GM12872 (cell line): ENCODE measurements at regions not wholly inside any gene's neighbourhood (a gene's known extent, or its start where the extent isn't known, plus 50 kb on each side); places are given as distances from the start of the nearest gene placed in this dataset.

Source experiments
- TF ChIP-seq, protein P1 (sequence below): IDR thresholded peaks from 3 replicates; pipeline ENCODE4 v1.5.1; 2011; ENCODE audit warnings: low read depth, mild to moderate bottlenecking, low read length, moderate library complexity; ENCODE audit not compliant: insufficient read depth

DNA sequence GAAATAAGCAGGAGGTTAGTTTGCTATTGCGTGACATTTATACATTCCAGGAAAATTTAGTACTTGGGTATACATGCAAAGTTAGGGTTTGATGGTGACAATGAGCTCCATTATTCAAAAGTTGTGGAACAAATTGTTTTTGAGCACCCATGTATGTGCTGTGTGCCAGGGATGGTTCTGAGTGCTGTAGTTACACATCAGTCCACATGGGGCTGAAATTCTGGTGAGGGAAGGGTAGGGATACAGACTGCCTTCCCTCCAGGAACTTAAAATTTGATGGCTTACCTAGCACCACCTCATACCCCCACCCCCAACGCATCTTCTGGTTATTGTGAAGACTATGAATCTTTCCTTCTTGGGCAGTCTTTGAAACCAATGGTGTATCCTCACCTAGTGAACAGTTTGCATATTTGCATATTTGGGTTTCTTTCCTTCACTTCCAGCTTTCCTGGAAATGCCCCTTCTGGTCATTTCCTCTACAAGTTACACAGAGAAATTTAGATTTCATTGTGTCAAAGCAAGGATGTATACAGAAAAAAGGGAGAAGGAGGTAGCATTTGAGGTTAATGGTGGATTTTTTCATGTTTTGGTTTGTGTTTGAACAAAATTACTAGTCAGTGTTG is 222.0 kb upstream of the IL12A start:
- TF ChIP-seq, protein P1, sequence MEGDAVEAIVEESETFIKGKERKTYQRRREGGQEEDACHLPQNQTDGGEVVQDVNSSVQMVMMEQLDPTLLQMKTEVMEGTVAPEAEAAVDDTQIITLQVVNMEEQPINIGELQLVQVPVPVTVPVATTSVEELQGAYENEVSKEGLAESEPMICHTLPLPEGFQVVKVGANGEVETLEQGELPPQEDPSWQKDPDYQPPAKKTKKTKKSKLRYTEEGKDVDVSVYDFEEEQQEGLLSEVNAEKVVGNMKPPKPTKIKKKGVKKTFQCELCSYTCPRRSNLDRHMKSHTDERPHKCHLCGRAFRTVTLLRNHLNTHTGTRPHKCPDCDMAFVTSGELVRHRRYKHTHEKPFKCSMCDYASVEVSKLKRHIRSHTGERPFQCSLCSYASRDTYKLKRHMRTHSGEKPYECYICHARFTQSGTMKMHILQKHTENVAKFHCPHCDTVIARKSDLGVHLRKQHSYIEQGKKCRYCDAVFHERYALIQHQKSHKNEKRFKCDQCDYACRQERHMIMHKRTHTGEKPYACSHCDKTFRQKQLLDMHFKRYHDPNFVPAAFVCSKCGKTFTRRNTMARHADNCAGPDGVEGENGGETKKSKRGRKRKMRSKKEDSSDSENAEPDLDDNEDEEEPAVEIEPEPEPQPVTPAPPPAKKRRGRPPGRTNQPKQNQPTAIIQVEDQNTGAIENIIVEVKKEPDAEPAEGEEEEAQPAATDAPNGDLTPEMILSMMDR: peak; percentile 50

DNA sequence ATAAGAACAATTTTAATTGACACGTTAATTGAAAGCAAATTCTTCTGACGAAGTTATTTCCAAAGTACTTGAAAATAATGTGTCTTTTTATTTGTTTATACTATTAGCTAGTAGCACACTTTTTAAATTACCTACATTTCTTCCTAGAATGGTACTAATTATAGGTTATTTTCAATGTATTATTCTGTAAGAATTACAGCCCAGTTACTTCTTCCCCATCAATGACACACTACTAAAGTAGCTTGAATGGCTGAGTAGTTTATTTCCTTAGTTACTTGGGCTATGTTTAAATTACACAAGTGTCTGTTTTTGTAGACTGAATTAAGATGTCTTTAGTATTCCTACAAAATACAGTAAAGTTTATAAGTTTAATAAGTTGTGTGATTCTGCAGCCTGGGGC is 217.6 kb upstream of the IL12A start:
- TF ChIP-seq, protein P1: no peak

DNA sequence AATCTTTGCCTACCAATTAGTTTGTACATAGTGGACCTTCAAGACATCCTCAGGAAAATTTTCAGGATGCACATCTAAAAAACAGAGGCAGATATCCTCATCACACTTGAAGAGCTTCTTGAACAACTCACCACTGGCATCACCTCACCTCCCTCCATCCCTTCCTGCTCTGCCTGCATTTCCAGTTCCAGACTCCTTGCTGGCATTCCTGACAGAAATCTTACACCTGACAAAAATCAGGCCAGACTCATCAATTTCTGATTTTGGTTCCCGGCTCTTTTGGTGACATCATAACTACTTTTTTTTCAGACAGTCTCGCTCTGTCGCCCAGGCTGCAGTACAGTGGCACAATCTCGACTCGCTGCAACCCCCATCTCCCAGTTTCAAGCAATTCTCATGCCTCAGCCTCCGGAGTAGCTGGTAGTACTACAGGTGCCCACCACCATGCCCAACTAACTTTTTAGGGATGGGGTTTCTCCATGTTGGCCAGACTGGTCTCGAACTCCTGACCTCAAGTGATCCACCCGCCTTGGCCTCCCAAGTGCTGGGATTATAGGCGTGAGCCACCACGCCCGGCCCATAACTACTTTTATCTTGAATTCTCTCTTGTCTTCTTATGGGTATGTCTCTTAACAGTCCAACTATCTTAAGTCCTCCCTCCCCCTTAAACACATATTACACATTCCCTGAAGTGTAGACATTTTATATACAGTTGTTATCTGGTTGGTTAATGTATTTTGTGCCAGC is 216.6 kb upstream of the IL12A start:
- TF ChIP-seq, protein P1: no peak

DNA sequence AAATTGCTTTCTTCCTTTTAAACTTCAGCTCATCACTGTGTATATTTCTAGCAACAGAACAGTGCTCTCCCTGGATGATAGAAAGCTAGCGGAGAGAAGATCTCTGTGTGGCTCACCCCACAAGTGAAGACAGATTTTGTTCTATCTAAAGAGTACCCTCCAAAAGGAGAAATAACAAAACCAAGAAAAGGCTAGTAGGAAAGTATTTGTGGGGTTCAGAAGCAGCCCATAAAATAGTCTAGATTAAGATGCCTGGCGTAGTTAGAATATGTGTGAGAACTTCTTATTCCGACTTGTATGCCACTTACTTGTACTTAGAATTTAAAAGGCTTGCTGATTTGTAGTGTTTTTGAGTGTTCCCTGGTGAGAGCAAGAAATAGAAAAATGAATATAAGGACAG is 214.9 kb upstream of the IL12A start:
- TF ChIP-seq, protein P1: no peak

DNA sequence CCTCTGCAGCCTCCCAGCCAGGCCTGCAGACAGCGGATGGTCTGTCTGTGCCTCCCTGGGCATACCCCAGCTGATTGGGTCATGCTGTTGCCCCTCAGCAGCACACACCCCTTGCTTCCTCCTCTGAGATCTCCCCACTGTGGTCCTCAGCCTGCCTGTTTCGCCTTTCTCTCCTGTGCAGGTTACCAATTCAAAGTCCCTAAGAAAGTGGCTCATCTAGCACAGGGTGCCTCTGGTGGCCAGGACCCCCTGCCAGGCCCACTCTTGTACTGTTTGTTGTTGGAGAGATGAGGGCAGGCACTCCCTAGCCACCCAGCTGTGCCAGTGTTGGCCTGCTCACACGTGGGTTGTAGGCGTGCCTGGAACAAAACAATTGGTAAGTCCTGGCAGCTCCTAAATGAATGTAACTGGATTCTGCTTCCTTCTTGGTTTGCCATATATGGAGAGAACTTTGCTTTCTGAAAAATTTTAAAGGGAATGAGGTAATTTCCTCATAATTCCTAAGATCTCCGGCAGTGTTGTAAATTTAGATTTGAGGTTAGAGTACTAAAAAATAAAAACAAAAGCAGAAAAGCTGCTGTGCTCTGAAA is 213.2 kb upstream of the IL12A start:
- TF ChIP-seq, protein P1: no peak

DNA sequence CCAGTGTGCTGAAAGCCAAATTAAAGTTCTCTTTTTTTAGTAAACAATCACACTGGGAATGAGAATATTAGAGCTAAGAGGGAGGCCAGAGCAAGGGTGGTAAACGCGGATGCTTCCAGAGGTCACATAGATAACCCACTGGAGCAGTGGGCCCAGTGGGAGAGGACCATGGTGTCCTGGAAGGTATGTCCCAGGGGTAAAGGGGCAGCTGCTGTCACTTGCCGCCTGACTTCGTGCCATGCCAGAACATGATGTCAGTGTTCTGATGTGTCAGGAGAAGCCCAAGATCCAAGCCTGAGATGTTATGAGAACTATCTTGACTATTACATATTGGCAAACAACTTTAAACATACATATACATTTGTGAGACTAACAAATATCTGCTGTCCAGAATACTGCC is 211.9 kb upstream of the IL12A start:
- TF ChIP-seq, protein P1: no peak

DNA sequence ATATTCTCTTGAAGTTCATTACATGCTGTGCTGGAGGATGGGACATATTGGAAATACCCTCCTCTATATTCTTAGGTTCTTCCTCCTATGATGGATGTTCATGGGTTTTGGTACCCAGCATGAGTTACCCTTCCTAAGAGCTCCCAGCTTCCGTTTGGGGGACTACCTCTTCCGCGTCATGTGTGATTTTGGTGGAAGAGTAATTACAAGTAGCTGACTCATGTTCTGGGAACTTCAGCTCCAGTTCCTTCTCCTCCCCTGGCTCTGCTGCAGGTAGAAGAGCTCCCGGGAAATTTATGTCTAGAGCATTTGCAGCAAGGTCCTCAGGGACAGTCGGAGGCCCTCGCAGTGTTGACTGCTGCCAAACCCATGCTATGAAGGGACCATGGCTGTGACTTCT is 208.8 kb upstream of the IL12A start:
- TF ChIP-seq, protein P1: no peak
